Kidney (tissue), 13 donors: ENCODE measurements at regions not wholly inside any gene's neighbourhood (a gene's known extent, or its start where the extent isn't known, plus 50 kb on each side); places are given as distances from the start of the nearest gene placed in this dataset.

Source experiments
- DNase-seq, 5 donors: peaks; one replicate each; pipeline ENCODE4 v3.0.0-alpha.2; 2013 to 2020
- FAIRE-seq: peaks from 2 replicates; lab custom pipeline; 2012; peaks lifted over from hg19 to GRCh38; lab: Jason Lieb, UNC
- H3K27ac ChIP-seq, 2 donors: one replicate each; pipeline ENCODE4 v1.7.0; 2013; ENCODE audit warnings: low read depth in 2 of 2, low read length in 2 of 2, inconsistent platforms in 1 of 2
- H3K27me3 ChIP-seq: one replicate; pipeline ENCODE4 v1.7.1; 2013; ENCODE audit warnings: low read length, inconsistent platforms; ENCODE audit not compliant: control insufficient read depth, insufficient read depth
- H3K36me3 ChIP-seq, 3 donors: one replicate each; pipeline versions ENCODE4 v1.7.0 to v1.7.1; 2013; ENCODE audit warnings: low read length in 3 of 3, control low read depth in 1 of 3, inconsistent platforms in 1 of 3; ENCODE audit not compliant: insufficient read depth in 3 of 3, control insufficient read depth in 2 of 3
- H3K4me1 ChIP-seq, 3 donors: one replicate each; pipeline versions ENCODE4 v1.7.0 to v1.7.1; 2013; ENCODE audit warnings: low read length in 3 of 3, inconsistent platforms in 1 of 3, low read depth in 1 of 3; ENCODE audit not compliant: control insufficient read depth in 2 of 3, insufficient read depth in 2 of 3
- H3K4me3 ChIP-seq, 3 donors: one replicate each; pipeline versions ENCODE4 v1.7.0 to v1.8.1; 2013; ENCODE audit warnings: low read length in 3 of 3, control low read depth in 1 of 3, inconsistent platforms in 1 of 3
- H3K9ac ChIP-seq, 3 donors: one replicate each; pipeline versions ENCODE4 v1.7.0 to v1.7.1; 2013; ENCODE audit warnings: low read length in 3 of 3, control low read depth in 1 of 3, inconsistent platforms in 1 of 3
- H3K9me3 ChIP-seq, 3 donors: one replicate each; pipeline versions ENCODE4 v1.7.0 to v1.7.1; 2013; ENCODE audit warnings: low read length in 3 of 3, control low read depth in 1 of 3, inconsistent platforms in 1 of 3; ENCODE audit not compliant: control insufficient read depth in 2 of 3, insufficient read depth in 1 of 3
- CTCF ChIP-seq: IDR thresholded peaks from 3 replicates; pipeline ENCODE4 v1.5.1; 2012; ENCODE audit warnings: mild to moderate bottlenecking, moderate library complexity, borderline replicate concordance; ENCODE audit not compliant: insufficient read depth; ENCODE audit errors: extremely low read depth
- intact Hi-C: fragments of 100-400 bp; cut with DNase I; formaldehyde crosslinking; loops from one replicate; pipeline ENCODE4 v1.11.1; 2022
- donor health status: control.
- donor health status: control.
- donor health status: control.
- donor health status: control.
- donor health status: control.
- donor health status: DM: yes; HTN: yes; CAD: no.
- donor health status: Normal renal cell carcinoma (clear cell type).

- Histone ChIP-seq H3K27me3 (no peaks in the 10 kb centered on the region), H3K9ac (no peak overlapping the region), H3K4me3 (no peak overlapping the region), H3K9me3 (peaks cover 0 to 7% (median 0%) of the 10 kb centered on the region in 3 donors), H3K36me3 (no peaks in the 10 kb centered on the region), H3K4me1 (no peaks in the 10 kb centered on the region), H3K27ac (no peak overlapping the region)
- intact Hi-C loops: no loop called here
- FAIRE-seq: no peak
- no peak for TF ChIP-seq CTCF
- peak in 1 of 5 donors; percentile 47 for DNase-seq
These were observed 202.7 kb upstream of the MVB12B start for GRCh38 chr9:126123927-126124326.

GRCh38 chr9:126125177-126125576, 201.5 kb upstream of the MVB12B start:
- no peaks in the 10 kb centered on the region for H3K27me3 ChIP-seq
- no peak overlapping the region for H3K4me3 ChIP-seq
- no peaks in the 10 kb centered on the region for H3K36me3 ChIP-seq
- H3K4me1 ChIP-seq: no peaks in the 10 kb centered on the region
- H3K27ac ChIP-seq: no peak overlapping the region
- FAIRE-seq (no peak), DNase-seq (no peak)
- intact Hi-C loops: no loop called here
- no peak overlapping the region for H3K9ac ChIP-seq
- peaks cover 0 to 7% (median 0%) of the 10 kb centered on the region in 3 donors for H3K9me3 ChIP-seq
- no peak for TF ChIP-seq CTCF

GRCh38 chr9:126125577-126125976, 201.1 kb upstream of the MVB12B start:
- Histone ChIP-seq H3K9ac (no peak overlapping the region), H3K27ac (no peak overlapping the region), H3K4me3 (no peak overlapping the region), H3K36me3 (no peaks in the 10 kb centered on the region), H3K4me1 (no peaks in the 10 kb centered on the region), H3K27me3 (no peaks in the 10 kb centered on the region), H3K9me3 (peaks cover 0 to 7% (median 0%) of the 10 kb centered on the region in 3 donors)
- FAIRE-seq: no peak
- DNase-seq: peak in 1 of 5 donors; percentile 43
- intact Hi-C loops: no loop called here
- no peak for TF ChIP-seq CTCF

GRCh38 chr9:126125992-126126409, 200.6 kb upstream of the MVB12B start:
- DNase-seq (no peak), FAIRE-seq (no peak)
- Histone ChIP-seq H3K27ac (no peak overlapping the region), H3K9ac (no peak overlapping the region), H3K9me3 (peaks cover 0 to 7% (median 0%) of the 10 kb centered on the region in 3 donors), H3K4me1 (no peaks in the 10 kb centered on the region), H3K36me3 (no peaks in the 10 kb centered on the region), H3K27me3 (no peaks in the 10 kb centered on the region), H3K4me3 (no peak overlapping the region)
- intact Hi-C loops: no loop called here
- TF ChIP-seq CTCF: no peak
